Endothelial cell of umbilical vein (primary cell): ENCODE measurements at regions not wholly inside any gene's neighbourhood (a gene's known extent, or its start where the extent isn't known, plus 50 kb on each side); places are given as distances from the start of the nearest gene placed in this dataset.

ENCODE experiments used
- BruUV-seq: library from RNA; stranded (reverse); fragments of 400-500 nt; replicated peaks from 2 replicates; lab custom pipeline; 2021; lab: Mats Ljungman, UMichigan
- CTCF ChIA-PET: fragments of 300-600, 350-600 bp; sonication (Branson Sonifier 250); formaldehyde crosslinking; loops from one replicate; lab custom pipeline; 2021; ENCODE audit warnings: antibody characterized with exemption, inconsistent platforms; lab: Charles Lee
- POLR2A ChIA-PET: fragments of 300-600, 350-600 bp; sonication (Branson Sonifier 250); formaldehyde crosslinking; loops from one replicate; lab custom pipeline; 2021; ENCODE audit warnings: antibody characterized with exemption, inconsistent platforms; lab: Charles Lee
- DNase-seq: peaks from one replicate; pipeline ENCODE4 v3.0.0-alpha.2; 2011; ENCODE audit warnings: low read depth, low spot score
- FAIRE-seq: peaks from 2 replicates; lab custom pipeline; 2011; peaks lifted over from hg19 to GRCh38; lab: Jason Lieb, UNC
- H2AFZ ChIP-seq: 2 replicates; pipeline ENCODE4 v1.6.0; 2012; ENCODE audit warnings: low read depth, low read length, control low read depth, inconsistent platforms
- H3K27ac ChIP-seq: 2 replicates; pipeline ENCODE4 v1.5.1; 2011; ENCODE audit warnings: low read depth, mild to moderate bottlenecking, control low read depth, low read length, moderate library complexity; ENCODE audit not compliant: insufficient read depth
- H3K27me3 ChIP-seq, 2 experiments: 2 replicates each; pipeline versions ENCODE4 v1.6.0 to v1.6.1; 2011; ENCODE audit warnings: low read length in 2 of 2, mixed read lengths in 1 of 2; ENCODE audit not compliant: control insufficient read depth in 2 of 2, insufficient read depth in 2 of 2
- H3K36me3 ChIP-seq, 2 experiments: 2 replicates in 1 of 2; 3 replicates in 1 of 2; pipeline ENCODE4 v1.5.1; 2011; ENCODE audit warnings: low read length in 2 of 2, mild to moderate bottlenecking in 1 of 2, moderate library complexity in 1 of 2; ENCODE audit not compliant: control insufficient read depth in 2 of 2, insufficient read depth in 2 of 2; ENCODE audit errors: extremely low read depth in 1 of 2
- H3K4me1 ChIP-seq: 3 replicates; pipeline ENCODE4 v1.5.1; 2011; ENCODE audit warnings: mild to moderate bottlenecking, low read length; ENCODE audit not compliant: control insufficient read depth, insufficient read depth; ENCODE audit errors: extremely low read depth
- H3K4me2 ChIP-seq: 2 replicates; pipeline ENCODE4 v1.6.1; 2011; ENCODE audit warnings: low read length, control low read depth, mixed read lengths; ENCODE audit not compliant: insufficient read depth
- H3K4me3 ChIP-seq, 3 experiments: fragments of 200-600 bp in 1 of 3; sonication (generic), shearing (Covaris generic) in 1 of 3; replicated peaks in 1 of 3; 2 replicates each; pipeline ENCODE4 v1.5.1; 2011 to 2016; ENCODE audit warnings: control low read depth in 3 of 3, low read length in 3 of 3, mild to moderate bottlenecking in 2 of 3, inconsistent platforms in 1 of 3, low read depth in 1 of 3, moderate library complexity in 1 of 3; ENCODE audit not compliant: insufficient read depth in 1 of 3
- H3K79me2 ChIP-seq: 2 replicates; pipeline ENCODE4 v1.6.0; 2012; ENCODE audit warnings: low read length, inconsistent platforms; ENCODE audit not compliant: control insufficient read depth, insufficient read depth
- H3K9ac ChIP-seq: replicated peaks from 2 replicates; pipeline ENCODE3; 2011; ENCODE audit warnings: low read length, control low read depth; ENCODE audit not compliant: insufficient read depth; ENCODE audit errors: extremely low read depth
- H3K9me1 ChIP-seq: replicated peaks from 3 replicates; pipeline ENCODE4 v1.6.0; 2011; ENCODE audit warnings: mild to moderate bottlenecking, low read length; ENCODE audit not compliant: control insufficient read depth, insufficient read depth; ENCODE audit errors: extremely low read depth
- H3K9me3 ChIP-seq: replicated peaks from 2 replicates; pipeline ENCODE4 v1.5.1; 2012; ENCODE audit warnings: low read length, inconsistent platforms; ENCODE audit not compliant: control insufficient read depth, insufficient read depth
- H4K20me1 ChIP-seq: replicated peaks from 2 replicates; pipeline ENCODE3; 2011; ENCODE audit warnings: mild to moderate bottlenecking, low read length; ENCODE audit not compliant: control insufficient read depth, insufficient read depth; ENCODE audit errors: extremely low read depth
- EZH2 ChIP-seq: IDR thresholded peaks from 2 replicates; pipeline ENCODE4 v1.6.1; 2012; ENCODE audit warnings: borderline replicate concordance, low read depth, mild to moderate bottlenecking, moderate library complexity, low read length, inconsistent platforms; ENCODE audit not compliant: severe bottlenecking
- FOS ChIP-seq: IDR thresholded peaks from 2 replicates; pipeline ENCODE4 v1.6.1; 2011; ENCODE audit warnings: mild to moderate bottlenecking, low read length, moderate library complexity, borderline replicate concordance; ENCODE audit not compliant: insufficient read depth
- JUN ChIP-seq: IDR thresholded peaks from 2 replicates; pipeline ENCODE4 v1.6.1; 2011; ENCODE audit warnings: borderline replicate concordance, low read depth; ENCODE audit not compliant: insufficient read length, insufficient read depth
- MAX ChIP-seq: IDR thresholded peaks from 2 replicates; pipeline ENCODE4 v1.6.1; 2011; ENCODE audit not compliant: insufficient read depth, insufficient read length
- MYC ChIP-seq: IDR thresholded peaks from one replicate; pipeline ENCODE4 v1.6.1; 2011; ENCODE audit warnings: mild to moderate bottlenecking, low read depth, low read length
- POLR2A ChIP-seq: IDR thresholded peaks from 2 replicates; pipeline ENCODE4 v1.6.1; 2012; ENCODE audit warnings: low read depth, mild to moderate bottlenecking, control low read depth, low read length
- dilution Hi-C: fragments of 300-500 bp; cut with MboI; formaldehyde crosslinking; loops from one replicate; pipeline ENCODE4 v1.15.0; 2019; ENCODE audit warnings: low sequenced_read_pairs; ENCODE audit not compliant: extremely low pct_ligation_motif_present
- intact Hi-C: fragments of 100-400 bp; cut with micrococcal nuclease; formaldehyde crosslinking; loops from one replicate; pipeline ENCODE4 v1.10.0; 2022
- TF ChIP-seq, protein P1 (sequence below), 2 donors: IDR thresholded peaks; 1 replicate in 1 of 2; 2 replicates in 1 of 2; pipeline ENCODE4 v1.5.1; 2011; ENCODE audit warnings: low read length in 2 of 2, mild to moderate bottlenecking in 2 of 2, moderate library complexity in 2 of 2, control low read depth in 1 of 2, inconsistent platforms in 1 of 2, low read depth in 1 of 2; ENCODE audit not compliant: insufficient read depth in 1 of 2; ENCODE audit errors: extremely low read depth in 1 of 2

- H3K9me1 ChIP-seq = no peaks in the 10 kb centered on the region
- H4K20me1 ChIP-seq = no peaks in the 10 kb centered on the region
- DNase-seq (no peak), FAIRE-seq (no peak)
- H3K4me1 ChIP-seq = no peaks in the 10 kb centered on the region
- TF ChIP-seq MYC = no peak
- H3K36me3 ChIP-seq = no peaks in the 10 kb centered on the region
- intact Hi-C loops (no loop called here), dilution Hi-C loops (no loop called here)
- no peak overlapping the region for H3K27ac ChIP-seq
- H3K9me3 ChIP-seq = no peaks in the 10 kb centered on the region
- no TSS peak for BruUV-seq
- H3K4me2 ChIP-seq = no peak overlapping the region
- H3K27me3 ChIP-seq = no peaks in the 10 kb centered on the region
- ChIA-PET CTCF (no interaction called here), POLR2A (no interaction called here)
- H3K9ac ChIP-seq = no peak overlapping the region
- no peaks in the 10 kb centered on the region for H3K79me2 ChIP-seq
- no peak overlapping the region for H3K4me3 ChIP-seq
- H2AFZ ChIP-seq = no peak overlapping the region
Observed at GRCh38 chr3:110495201-110495927, 576.3 kb upstream of the NECTIN3 start.

DNA sequence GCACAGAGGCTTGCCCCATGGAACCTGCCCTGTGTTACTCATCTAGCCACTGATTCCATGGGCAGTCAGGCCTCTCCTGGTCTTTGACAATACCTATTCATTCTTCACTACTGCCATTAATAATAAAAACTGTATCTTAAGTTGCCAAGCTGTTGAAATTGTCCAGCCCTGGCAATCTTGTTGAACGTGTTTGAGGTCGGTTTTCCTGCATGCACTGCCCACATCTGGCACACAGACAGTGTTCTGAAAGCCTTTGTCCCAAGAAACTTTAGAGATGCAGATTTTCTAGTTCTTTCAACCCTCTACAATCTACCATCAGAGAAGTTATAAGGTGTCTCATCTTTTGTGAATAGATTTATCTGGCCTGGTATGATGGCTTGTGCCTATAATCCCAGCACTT is 567.2 kb upstream of the NECTIN3 start:
- Histone ChIP-seq H3K9me3 (no peaks in the 10 kb centered on the region), H3K4me3 (no peak overlapping the region), H3K36me3 (no peaks in the 10 kb centered on the region), H3K27me3 (no peaks in the 10 kb centered on the region), H3K9me1 (no peaks in the 10 kb centered on the region), H3K4me2 (no peak overlapping the region), H2AFZ (no peak overlapping the region), H3K4me1 (no peaks in the 10 kb centered on the region), H3K9ac (no peak overlapping the region), H3K79me2 (no peaks in the 10 kb centered on the region), H4K20me1 (no peaks in the 10 kb centered on the region), H3K27ac (no peak overlapping the region)
- BruUV-seq = no TSS peak
- DNase-seq (no peak), FAIRE-seq (no peak)
- CTCF ChIA-PET = interaction anchor here (0.6 kb wide), 1 partner anchor 223 kb away, joined by 4 read pairs; no protein-coding TSS in a partner anchor
- TF ChIP-seq POLR2A (no peak), JUN (no peak), FOS (no peak), MAX (no peak), EZH2 (no peak)
- TF ChIP-seq, protein P1, sequence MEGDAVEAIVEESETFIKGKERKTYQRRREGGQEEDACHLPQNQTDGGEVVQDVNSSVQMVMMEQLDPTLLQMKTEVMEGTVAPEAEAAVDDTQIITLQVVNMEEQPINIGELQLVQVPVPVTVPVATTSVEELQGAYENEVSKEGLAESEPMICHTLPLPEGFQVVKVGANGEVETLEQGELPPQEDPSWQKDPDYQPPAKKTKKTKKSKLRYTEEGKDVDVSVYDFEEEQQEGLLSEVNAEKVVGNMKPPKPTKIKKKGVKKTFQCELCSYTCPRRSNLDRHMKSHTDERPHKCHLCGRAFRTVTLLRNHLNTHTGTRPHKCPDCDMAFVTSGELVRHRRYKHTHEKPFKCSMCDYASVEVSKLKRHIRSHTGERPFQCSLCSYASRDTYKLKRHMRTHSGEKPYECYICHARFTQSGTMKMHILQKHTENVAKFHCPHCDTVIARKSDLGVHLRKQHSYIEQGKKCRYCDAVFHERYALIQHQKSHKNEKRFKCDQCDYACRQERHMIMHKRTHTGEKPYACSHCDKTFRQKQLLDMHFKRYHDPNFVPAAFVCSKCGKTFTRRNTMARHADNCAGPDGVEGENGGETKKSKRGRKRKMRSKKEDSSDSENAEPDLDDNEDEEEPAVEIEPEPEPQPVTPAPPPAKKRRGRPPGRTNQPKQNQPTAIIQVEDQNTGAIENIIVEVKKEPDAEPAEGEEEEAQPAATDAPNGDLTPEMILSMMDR (IDR thresholded peaks at IDR 0.05; ENCODE audit: extremely low read depth in 1 of 2, insufficient read depth in 1 of 2, low read depth in 1 of 2, low read length in 2 of 2) = no peak
- dilution Hi-C loops = no loop called here
- POLR2A ChIA-PET = no interaction called here
- intact Hi-C loops = no loop called here
